Fibroblast of pulmonary artery (primary cell): ENCODE measurements at regions not wholly inside any gene's neighbourhood (a gene's known extent, or its start where the extent isn't known, plus 50 kb on each side); places are given as distances from the start of the nearest gene placed in this dataset.
"Not testable (repeated sequence)": the region's sequence is repeated elsewhere in the genome, so short reads cannot be mapped to it uniquely, and the experiment has no call there.

Source experiments
- DNase-seq: peaks from one replicate; pipeline ENCODE4 v3.0.0-alpha.2; 2010; ENCODE audit warnings: low read depth
- H3K4me3 ChIP-seq: replicated peaks from 2 replicates; pipeline ENCODE4 v1.5.1; 2011; ENCODE audit warnings: low read depth, mild to moderate bottlenecking, control low read depth, low read length, moderate library complexity
- TF ChIP-seq, protein P1 (sequence below): IDR thresholded peaks from 2 replicates; pipeline ENCODE4 v1.5.1; 2011; ENCODE audit warnings: mild to moderate bottlenecking, control low read depth, low read length, inconsistent platforms; ENCODE audit errors: missing control alignments

DNA sequence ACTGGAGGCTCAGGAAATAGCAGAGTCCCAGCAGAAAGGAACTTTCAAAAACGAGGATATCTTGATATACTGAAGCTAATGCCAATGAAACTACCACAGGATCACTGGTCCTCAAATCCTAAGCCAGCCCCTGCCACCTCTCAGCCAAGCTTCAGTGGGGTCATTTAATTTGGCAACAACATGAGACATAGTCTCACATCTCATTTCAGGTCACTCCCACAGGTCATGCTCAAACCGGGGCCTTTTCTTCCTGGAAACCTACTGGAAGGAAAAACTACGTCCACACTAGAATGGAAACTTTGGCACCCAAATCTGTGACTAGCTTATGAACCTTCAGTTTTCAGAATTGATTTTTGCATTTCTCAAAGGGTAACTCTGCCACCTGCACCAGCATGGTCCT is 61.9 kb upstream of the CYP2D6 start:
- no peak overlapping the region for H3K4me3 ChIP-seq
- DNase-seq = no peak
- TF ChIP-seq, protein P1, sequence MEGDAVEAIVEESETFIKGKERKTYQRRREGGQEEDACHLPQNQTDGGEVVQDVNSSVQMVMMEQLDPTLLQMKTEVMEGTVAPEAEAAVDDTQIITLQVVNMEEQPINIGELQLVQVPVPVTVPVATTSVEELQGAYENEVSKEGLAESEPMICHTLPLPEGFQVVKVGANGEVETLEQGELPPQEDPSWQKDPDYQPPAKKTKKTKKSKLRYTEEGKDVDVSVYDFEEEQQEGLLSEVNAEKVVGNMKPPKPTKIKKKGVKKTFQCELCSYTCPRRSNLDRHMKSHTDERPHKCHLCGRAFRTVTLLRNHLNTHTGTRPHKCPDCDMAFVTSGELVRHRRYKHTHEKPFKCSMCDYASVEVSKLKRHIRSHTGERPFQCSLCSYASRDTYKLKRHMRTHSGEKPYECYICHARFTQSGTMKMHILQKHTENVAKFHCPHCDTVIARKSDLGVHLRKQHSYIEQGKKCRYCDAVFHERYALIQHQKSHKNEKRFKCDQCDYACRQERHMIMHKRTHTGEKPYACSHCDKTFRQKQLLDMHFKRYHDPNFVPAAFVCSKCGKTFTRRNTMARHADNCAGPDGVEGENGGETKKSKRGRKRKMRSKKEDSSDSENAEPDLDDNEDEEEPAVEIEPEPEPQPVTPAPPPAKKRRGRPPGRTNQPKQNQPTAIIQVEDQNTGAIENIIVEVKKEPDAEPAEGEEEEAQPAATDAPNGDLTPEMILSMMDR = no peak

DNA sequence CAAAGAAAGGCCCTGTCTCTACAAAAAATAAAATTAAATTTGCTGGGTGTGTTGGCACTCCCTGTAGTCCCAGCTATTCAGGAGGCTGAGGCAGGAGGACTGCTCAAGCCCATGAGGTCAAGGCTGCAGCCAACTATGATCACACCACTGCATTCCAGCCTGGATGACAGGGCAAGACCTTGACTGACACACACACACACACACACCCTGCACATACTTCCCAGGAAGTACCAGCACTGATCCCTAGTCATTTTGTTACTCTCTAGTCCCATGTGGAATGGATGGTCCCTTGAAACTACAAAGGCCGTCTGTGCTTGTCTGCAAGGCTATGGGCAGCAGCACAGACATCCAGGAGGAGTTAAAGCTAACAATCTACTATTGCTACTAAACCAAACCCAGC is 59.7 kb upstream of the CYP2D6 start:
- TF ChIP-seq, protein P1 = no peak
- no peak overlapping the region for H3K4me3 ChIP-seq
- peak; percentile 19 for DNase-seq

DNA sequence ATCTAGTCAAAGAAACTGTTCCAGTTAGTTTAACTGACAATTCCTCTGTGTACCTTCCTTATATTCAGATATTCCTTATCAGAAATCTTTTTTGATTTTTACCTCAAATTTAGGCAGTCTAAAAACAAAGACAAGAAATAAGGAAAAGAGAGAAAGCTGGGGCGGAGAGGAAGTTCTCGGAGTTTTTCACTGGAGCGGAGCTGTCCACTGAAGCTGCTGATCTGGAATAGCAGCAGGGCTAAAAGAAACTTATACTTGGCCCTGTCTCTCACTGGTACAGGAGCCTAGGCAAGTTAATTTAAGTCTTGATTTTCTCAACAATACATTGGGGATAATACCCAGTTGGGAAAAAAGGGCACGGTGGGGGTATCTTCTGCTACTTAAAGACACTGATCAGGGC is 59.2 kb upstream of the CYP2D6 start:
- no peak for DNase-seq
- no peak overlapping the region for H3K4me3 ChIP-seq
- TF ChIP-seq, protein P1 = no peak

DNA sequence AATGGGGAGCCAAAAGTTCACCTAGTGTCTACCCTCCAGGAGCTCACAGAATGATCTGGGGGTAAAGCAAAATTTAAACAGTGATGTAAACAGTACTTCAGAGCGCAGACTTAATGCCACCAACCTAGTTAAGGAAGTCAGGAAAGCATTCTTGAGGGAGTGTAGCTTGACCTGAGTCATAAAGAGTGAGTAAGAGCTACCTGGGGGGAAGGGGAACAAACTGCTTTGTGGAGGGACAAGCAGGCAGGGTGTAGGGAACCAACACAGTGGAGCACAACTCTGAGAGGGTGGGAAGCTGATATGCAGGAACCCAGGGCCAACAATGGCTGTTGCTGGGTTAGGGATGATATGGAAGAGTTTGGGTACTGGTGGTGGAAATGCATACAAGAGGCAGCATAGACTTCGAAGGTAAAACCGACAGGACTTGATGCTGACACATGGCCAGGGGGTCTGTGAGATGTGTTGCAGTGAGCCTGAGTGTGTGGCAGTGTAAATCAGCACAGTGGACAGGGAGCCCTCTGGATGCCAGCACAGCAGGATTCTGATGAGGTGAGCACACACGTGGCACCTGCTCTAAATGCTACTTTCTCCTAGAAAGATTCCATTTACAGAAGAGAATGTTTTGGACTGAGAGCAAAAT is 58.3 kb upstream of the CYP2D6 start:
- no peak for DNase-seq

DNA sequence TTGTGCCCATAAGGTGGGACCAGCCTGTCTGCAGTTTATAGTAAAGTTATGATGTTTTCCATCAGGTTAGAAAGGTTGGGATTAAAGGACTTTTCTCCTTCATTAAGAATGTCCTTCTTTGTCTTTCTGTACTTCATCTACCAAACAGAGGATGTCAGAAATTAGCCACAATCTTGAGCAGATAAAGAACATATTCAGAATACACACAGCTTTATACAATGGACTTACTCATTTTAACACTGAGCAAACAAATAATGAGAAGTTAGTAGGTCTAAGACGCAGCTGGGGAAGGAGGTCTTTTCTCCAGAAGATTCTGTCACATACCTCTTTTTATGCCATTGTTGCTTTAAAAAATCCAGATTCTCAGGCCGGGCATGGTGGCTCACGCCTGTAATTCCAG is 57.0 kb upstream of the CYP2D6 start:
- H3K4me3 ChIP-seq = no peak overlapping the region
- TF ChIP-seq, protein P1 = no peak
- DNase-seq = no peak

More for the DNA sequence above, 58.3 kb upstream of the CYP2D6 start:
- TF ChIP-seq, protein P1 = no peak
- H3K4me3 ChIP-seq = no peak overlapping the region

DNA sequence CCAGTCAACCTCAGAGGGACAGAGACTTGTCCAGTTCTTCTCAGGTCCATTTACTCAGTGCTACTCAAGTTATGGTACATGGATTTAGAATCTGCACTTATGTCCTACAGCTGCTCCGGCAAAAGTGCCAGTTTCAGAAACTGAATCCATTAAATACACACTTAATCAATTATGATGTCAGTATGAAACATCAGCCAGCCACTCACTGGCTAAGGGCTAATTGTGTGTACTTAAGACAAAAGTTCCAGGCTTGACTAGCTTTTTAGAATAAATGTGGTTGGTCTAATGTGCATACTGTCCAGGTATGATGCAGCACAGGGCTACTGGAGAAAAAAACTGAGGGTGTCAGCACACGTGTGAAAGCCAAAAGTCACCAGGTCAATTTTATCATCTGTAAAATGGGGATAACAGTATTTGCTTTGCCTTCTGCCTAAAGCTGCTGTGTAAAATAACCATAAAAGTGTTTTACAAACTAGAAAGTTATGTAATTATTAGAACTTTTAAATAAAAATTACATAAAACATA is 55.4 kb upstream of the CYP2D6 start:
- no peak overlapping the region for H3K4me3 ChIP-seq
- TF ChIP-seq, protein P1 = no peak
- DNase-seq = no peak

DNA sequence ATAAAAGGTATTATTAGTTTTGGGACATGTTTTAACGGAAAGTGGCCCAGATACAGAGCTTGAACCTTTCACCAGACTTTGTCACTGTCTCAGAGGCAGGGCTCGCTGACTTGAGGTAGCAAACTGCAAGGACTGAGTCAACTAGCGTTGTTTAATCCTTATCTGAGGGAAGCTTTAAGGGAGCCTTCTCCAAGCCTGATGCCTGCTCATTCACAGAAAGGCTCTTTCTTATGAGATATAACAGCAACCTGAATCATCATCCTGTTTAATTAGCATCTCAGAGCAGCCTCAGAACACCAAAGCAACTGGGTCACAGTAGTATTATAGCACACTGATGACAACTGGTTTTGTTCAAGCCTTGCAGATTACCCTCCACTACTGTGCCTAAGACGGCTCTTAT is 54.2 kb upstream of the CYP2D6 start:
- TF ChIP-seq, protein P1 = no peak
- DNase-seq = no peak
- no peak overlapping the region for H3K4me3 ChIP-seq

DNA sequence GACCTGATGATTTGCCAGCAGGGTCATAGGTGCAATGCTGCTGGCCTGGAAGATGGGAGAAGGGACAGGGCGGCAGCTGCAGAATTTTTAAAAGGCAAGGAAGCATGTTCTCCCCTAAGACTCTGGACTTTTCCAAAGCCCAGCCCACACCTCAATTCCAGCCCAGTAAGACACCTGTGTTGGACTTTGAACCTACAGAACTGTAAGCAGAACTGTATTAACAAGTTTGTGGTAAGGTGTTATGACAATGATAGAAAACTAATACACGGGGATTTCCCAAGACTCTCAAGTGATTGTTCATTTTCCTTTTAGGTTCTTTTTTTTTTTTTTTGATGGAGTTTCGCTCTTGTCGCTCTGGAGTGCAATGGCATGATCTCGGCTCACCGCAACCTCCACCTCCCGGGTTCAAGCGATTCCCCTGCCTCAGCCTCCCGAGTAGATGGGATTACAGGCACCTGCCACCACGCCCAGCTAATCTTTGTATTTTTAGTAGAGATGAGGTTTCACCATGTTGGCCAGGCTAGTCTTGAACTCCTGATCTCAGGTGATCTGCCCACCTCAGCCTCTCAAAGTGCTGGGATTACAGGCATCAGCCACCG is 53.0 kb upstream of the CYP2D6 start:
- H3K4me3 ChIP-seq, DNase-seq: not testable (repeated sequence)
